Neural progenitor cell (in vitro differentiated cells): ENCODE measurements at regions not wholly inside any gene's neighbourhood (a gene's known extent, or its start where the extent isn't known, plus 50 kb on each side); places are given as distances from the start of the nearest gene placed in this dataset.

Experiments used
- DNase-seq: peaks from one replicate; pipeline ENCODE4 v3.0.0-alpha.2; 2016; ENCODE audit warnings: low spot score
- H2AFZ ChIP-seq: fragments of 200-600 bp; sonication (generic); replicated peaks from 2 replicates; pipeline ENCODE4 v1.6.1; 2016; ENCODE audit warnings: antibody characterized with exemption
- H3F3A ChIP-seq: fragments of 200-600 bp; sonication (generic); 2 replicates; pipeline ENCODE4 v1.6.1; 2016; ENCODE audit warnings: antibody characterized with exemption, low read depth
- H3K27ac ChIP-seq: fragments of 200-600 bp; sonication (generic); 2 replicates; pipeline ENCODE4 v1.5.1; 2016; ENCODE audit warnings: mild to moderate bottlenecking
- H3K27me3 ChIP-seq: fragments of 200-600 bp; sonication (generic); 2 replicates; pipeline ENCODE4 v1.6.1; 2016; ENCODE audit warnings: mild to moderate bottlenecking, moderate library complexity
- H3K36me3 ChIP-seq: fragments of 200-600 bp; sonication (generic); 2 replicates; pipeline ENCODE4 v1.5.1; 2016
- H3K4me1 ChIP-seq: fragments of 200-600 bp; sonication (generic); 2 replicates; pipeline ENCODE4 v1.6.1; 2016; ENCODE audit warnings: mixed run types
- H3K4me2 ChIP-seq: fragments of 200-600 bp; sonication (generic); 2 replicates; pipeline ENCODE4 v1.6.1; 2016
- H3K4me3 ChIP-seq: fragments of 200-600 bp; sonication (generic); 2 replicates; pipeline ENCODE4 v1.5.1; 2016
- H3K79me2 ChIP-seq: fragments of 200-600 bp; sonication (generic); 2 replicates; pipeline ENCODE4 v1.6.1; 2016; ENCODE audit warnings: low read depth
- H3K9ac ChIP-seq: fragments of 200-600 bp; sonication (generic); 2 replicates; pipeline ENCODE4 v1.6.1; 2016
- H3K9me3 ChIP-seq: fragments of 200-600 bp; sonication (generic); 2 replicates; pipeline ENCODE4 v1.5.1; 2016; ENCODE audit warnings: low read depth
- H4K20me1 ChIP-seq: fragments of 200-600 bp; sonication (generic); 2 replicates; pipeline ENCODE4 v1.6.1; 2016; ENCODE audit warnings: low read depth
- H3K27ac Mint-ChIP-seq: 3 replicates; pipeline ENCODE4 v1.8.0; 2021; ENCODE audit warnings: mixed read lengths
- H3K27me3 Mint-ChIP-seq: 2 replicates; pipeline ENCODE4 v1.8.0; 2022; ENCODE audit warnings: low read depth, mild to moderate bottlenecking, inconsistent platforms, moderate library complexity, mixed read lengths; ENCODE audit not compliant: insufficient read depth
- H3K36me3 Mint-ChIP-seq: 3 replicates; pipeline ENCODE4 v1.8.0; 2021; ENCODE audit warnings: mixed read lengths
- H3K4me1 Mint-ChIP-seq: 3 replicates; pipeline ENCODE4 v1.8.0; 2021; ENCODE audit warnings: mixed read lengths
- H3K4me3 Mint-ChIP-seq: 3 replicates; pipeline ENCODE4 v1.8.0; 2021; ENCODE audit warnings: mild to moderate bottlenecking, moderate library complexity, mixed read lengths
- H3K9me3 Mint-ChIP-seq: 3 replicates; pipeline ENCODE4 v1.8.0; 2020; ENCODE audit warnings: mixed read lengths
- CTCF ChIP-seq: fragments of 200-600 bp; sonication (generic); IDR thresholded peaks from 2 replicates; pipeline ENCODE4 v1.5.1; 2017; ENCODE audit warnings: antibody characterized with exemption, mild to moderate bottlenecking
- EZH2 ChIP-seq: fragments of 200-600 bp; sonication (generic); IDR thresholded peaks from 2 replicates; pipeline ENCODE4 v1.6.1; 2017; ENCODE audit warnings: antibody characterized with exemption, mild to moderate bottlenecking, moderate library complexity
- EZH2phosphoT487 ChIP-seq: fragments of 200-600 bp; sonication (generic); IDR thresholded peaks from 2 replicates; pipeline ENCODE4 v1.6.1; 2017; ENCODE audit warnings: antibody characterized with exemption

- no peaks in the 10 kb centered on the region for H3K36me3 Mint-ChIP-seq
- peak overlapping the region; percentile 81 for H3K27ac Mint-ChIP-seq
- H3K4me2 ChIP-seq = no peak overlapping the region
- peaks cover 20% of the 10 kb centered on the region for H3K4me1 ChIP-seq
- no peak overlapping the region for H3K4me3 ChIP-seq
- no peak overlapping the region for H3K4me3 Mint-ChIP-seq
- peaks cover 4% of the 10 kb centered on the region for H3K9me3 Mint-ChIP-seq
- peaks cover 14% of the 10 kb centered on the region for H3K27me3 Mint-ChIP-seq
- no peaks in the 10 kb centered on the region for H3K36me3 ChIP-seq
- no peak for DNase-seq
- H3K79me2 ChIP-seq = no peaks in the 10 kb centered on the region
- H3K9me3 ChIP-seq = no peaks in the 10 kb centered on the region
- peaks cover 64% of the 10 kb centered on the region for H3K4me1 Mint-ChIP-seq
- H3K27ac ChIP-seq = no peak overlapping the region
- H4K20me1 ChIP-seq = no peaks in the 10 kb centered on the region
- H3F3A ChIP-seq = peaks cover 6% of the 10 kb centered on the region
- H3K27me3 ChIP-seq = no peaks in the 10 kb centered on the region
- H3K9ac ChIP-seq = no peak overlapping the region
- TF ChIP-seq CTCF (no peak), EZH2 (no peak), EZH2phosphoT487 (no peak)
- no peak overlapping the region for H2AFZ ChIP-seq
Observed at GRCh38 chr9:95609426-95609825, 92.7 kb upstream of the PTCH1 start.

- H3K27me3 ChIP-seq = peaks cover 1% of the 10 kb centered on the region
- Mint-ChIP-seq H3K27me3 (peaks cover 8% of the 10 kb centered on the region), H3K9me3 (peaks cover 2% of the 10 kb centered on the region), H3K4me1 (peaks cover 66% of the 10 kb centered on the region), H3K27ac (peak overlapping the region; percentile 96), H3K4me3 (peak overlapping the region; percentile 38), H3K36me3 (no peaks in the 10 kb centered on the region)
- H3K9ac ChIP-seq = no peak overlapping the region
- no peak overlapping the region for H2AFZ ChIP-seq
- no peak overlapping the region for H3K27ac ChIP-seq
- H3K9me3 ChIP-seq = no peaks in the 10 kb centered on the region
- no peaks in the 10 kb centered on the region for H4K20me1 ChIP-seq
- H3K36me3 ChIP-seq = no peaks in the 10 kb centered on the region
- no peaks in the 10 kb centered on the region for H3K79me2 ChIP-seq
- no peak for TF ChIP-seq EZH2
- TF ChIP-seq EZH2phosphoT487 = no peak
- TF ChIP-seq CTCF = no peak
- H3K4me3 ChIP-seq = no peak overlapping the region
- no peak overlapping the region for H3K4me2 ChIP-seq
- DNase-seq = no peak
- peaks cover 6% of the 10 kb centered on the region for H3F3A ChIP-seq
- H3K4me1 ChIP-seq = peaks cover 20% of the 10 kb centered on the region
Observed at GRCh38 chr9:95608341-95608740, 91.6 kb upstream of the PTCH1 start.

DNA sequence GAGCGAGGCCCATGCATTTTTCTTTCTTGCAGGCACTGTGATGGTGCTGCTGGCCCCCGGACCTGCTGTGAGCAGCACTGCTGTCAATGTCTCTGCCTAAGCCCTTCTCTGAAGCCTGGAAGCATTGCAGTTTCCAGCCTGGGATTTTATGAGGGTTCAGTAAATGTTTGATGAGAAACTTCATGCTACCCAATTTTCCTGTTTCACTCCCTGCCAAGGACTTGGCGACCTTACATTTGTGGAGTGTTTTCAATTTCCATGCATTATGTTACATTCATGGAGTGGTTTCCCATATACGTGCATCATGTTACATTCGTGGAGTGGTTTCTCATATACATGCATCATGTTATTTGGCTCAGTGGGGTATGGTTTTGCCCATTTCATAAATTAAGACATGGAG lies 90.7 kb upstream of the PTCH1 start:
- Histone ChIP-seq H2AFZ (no peak overlapping the region), H3K27ac (no peak overlapping the region)

More for the DNA sequence above, 90.7 kb upstream of the PTCH1 start:
- H3K79me2 ChIP-seq = no peaks in the 10 kb centered on the region
- H3K4me3 Mint-ChIP-seq = peak overlapping the region; percentile 64
- no peak overlapping the region for H3K4me2 ChIP-seq
- TF ChIP-seq EZH2phosphoT487 = no peak
- TF ChIP-seq EZH2 = no peak
- TF ChIP-seq CTCF = no peak
- peaks cover 71% of the 10 kb centered on the region for H3K4me1 Mint-ChIP-seq
- no peaks in the 10 kb centered on the region for H3K9me3 ChIP-seq
- no peak for DNase-seq
- H3K27ac Mint-ChIP-seq = peak overlapping the region; percentile 96
- H3K27me3 Mint-ChIP-seq = peaks cover 11% of the 10 kb centered on the region
- H4K20me1 ChIP-seq = no peaks in the 10 kb centered on the region
- H3K27me3 ChIP-seq = peaks cover 6% of the 10 kb centered on the region
- H3K9me3 Mint-ChIP-seq = peaks cover 2% of the 10 kb centered on the region
- no peak overlapping the region for H3K4me3 ChIP-seq
- no peak overlapping the region for H3K9ac ChIP-seq
- H3F3A ChIP-seq = peaks cover 6% of the 10 kb centered on the region
- no peaks in the 10 kb centered on the region for H3K36me3 Mint-ChIP-seq
- no peaks in the 10 kb centered on the region for H3K36me3 ChIP-seq
- H3K4me1 ChIP-seq = peaks cover 20% of the 10 kb centered on the region
